Testis (tissue), 2 donors: ENCODE measurements at regions not wholly inside any gene's neighbourhood (a gene's known extent, or its start where the extent isn't known, plus 50 kb on each side); places are given as distances from the start of the nearest gene placed in this dataset.

Source experiments
- CTCF ChIP-seq, 3 experiments: fragments of 450-650 bp in 2 of 3; fragments of 200-600 bp in 1 of 3; sonication (generic) in 1 of 3; IDR thresholded peaks; one replicate each; pipeline ENCODE4 v1.5.1; 2016 to 2019; ENCODE audit warnings: antibody characterized with exemption in 3 of 3, mild to moderate bottlenecking in 2 of 3, moderate library complexity in 1 of 3
- POLR2A ChIP-seq: fragments of 450-650 bp; IDR thresholded peaks from one replicate; pipeline ENCODE4 v1.6.1; 2017; ENCODE audit warnings: antibody characterized with exemption, mild to moderate bottlenecking, moderate library complexity

GRCh38 chr22:47620391-47620790 lies 857.9 kb downstream of the TBC1D22A start:
- TF ChIP-seq CTCF (IDR thresholded peaks at IDR 0.05) (no peak), POLR2A (no peak)
